HG03342 (cell line): ENCODE measurements at regions not wholly inside any gene's neighbourhood (a gene's known extent, or its start where the extent isn't known, plus 50 kb on each side); places are given as distances from the start of the nearest gene placed in this dataset.

ENCODE experiments used
- ATAC-seq: cut with Tn5 transposase; IDR thresholded peaks from one replicate; pipeline ENCODE4 v1.9.1; 2021; ENCODE audit warnings: mild to moderate bottlenecking, moderate library complexity; ENCODE audit not compliant: unreplicated experiment

GRCh38 chr3:176969066-176969465, 228.2 kb downstream of the TBL1XR1 start:
- no peak for ATAC-seq

GRCh38 chr3:176968631-176969030, 228.7 kb downstream of the TBL1XR1 start:
- ATAC-seq = no peak

- ATAC-seq = no peak
Observed at GRCh38 chr3:176967522-176967921, 229.8 kb downstream of the TBL1XR1 start.

GRCh38 chr3:176964661-176965060, 232.6 kb downstream of the TBL1XR1 start:
- no peak for ATAC-seq

GRCh38 chr3:176961916-176962315, 235.4 kb downstream of the TBL1XR1 start:
- ATAC-seq = no peak

- ATAC-seq = no peak
Observed at GRCh38 chr3:176959867-176960266, 237.4 kb downstream of the TBL1XR1 start.

GRCh38 chr3:176958560-176958959, 238.7 kb downstream of the TBL1XR1 start:
- ATAC-seq = no peak

- ATAC-seq = no peak
Observed at GRCh38 chr3:176954517-176954916, 242.8 kb downstream of the TBL1XR1 start.

GRCh38 chr3:176953106-176954060, 243.9 kb downstream of the TBL1XR1 start:
- ATAC-seq = no peak

- no peak for ATAC-seq
Observed at GRCh38 chr3:176951586-176952292, 245.5 kb downstream of the TBL1XR1 start.

- no peak for ATAC-seq
Observed at GRCh38 chr3:176951144-176951543, 246.1 kb downstream of the TBL1XR1 start.

GRCh38 chr3:176950743-176951142, 246.5 kb downstream of the TBL1XR1 start:
- no peak for ATAC-seq

GRCh38 chr3:176948151-176948550, 249.1 kb downstream of the TBL1XR1 start:
- no peak for ATAC-seq

GRCh38 chr3:176946202-176946601, 251.1 kb downstream of the TBL1XR1 start:
- ATAC-seq = no peak

GRCh38 chr3:176942305-176942704, 255.0 kb downstream of the TBL1XR1 start:
- ATAC-seq = no peak

- no peak for ATAC-seq
Observed at GRCh38 chr3:176941689-176942088, 255.6 kb downstream of the TBL1XR1 start.

GRCh38 chr3:176939022-176939817, 258.1 kb downstream of the TBL1XR1 start:
- peak; percentile 99 for ATAC-seq

GRCh38 chr3:176937994-176938393, 259.3 kb downstream of the TBL1XR1 start:
- no peak for ATAC-seq

GRCh38 chr3:176937541-176937940, 259.7 kb downstream of the TBL1XR1 start:
- ATAC-seq = no peak

- no peak for ATAC-seq
Observed at GRCh38 chr3:176935194-176935888, 261.9 kb downstream of the TBL1XR1 start.

- no peak for ATAC-seq
Observed at GRCh38 chr3:176934698-176935097, 262.6 kb downstream of the TBL1XR1 start.
